SKM-1 treated with dmso at 0.1 percent for 144 hours (cell line): ENCODE measurements at regions not wholly inside any gene's neighbourhood (a gene's known extent, or its start where the extent isn't known, plus 50 kb on each side); places are given as distances from the start of the nearest gene placed in this dataset.

Experiments
- DNase-seq: peaks from one replicate; lab custom pipeline; 2025; ENCODE audit not compliant: unreplicated experiment; lab: John Stamatoyannopoulos, UW

DNA sequence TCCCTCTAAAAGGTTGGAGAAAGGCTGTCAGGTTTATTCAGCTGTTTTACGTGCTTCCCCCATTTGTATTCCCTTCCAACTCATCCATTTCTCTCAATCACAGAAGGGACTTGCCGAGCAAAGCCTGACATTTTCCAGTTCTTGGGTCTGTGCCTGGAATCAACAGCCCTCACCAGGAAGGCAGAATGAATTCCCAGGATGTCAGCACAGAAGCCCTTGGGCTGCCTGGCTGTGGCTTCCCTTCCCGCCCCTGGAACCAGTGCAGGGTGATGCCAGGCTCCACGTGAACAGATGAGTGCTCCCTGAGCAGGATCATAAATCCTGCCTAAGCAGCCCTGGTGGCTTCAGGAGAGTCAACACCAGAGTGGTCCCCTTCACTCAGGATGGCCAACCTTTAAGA, 86.1 kb upstream of the CD83 start:
- DNase-seq, result no peak

DNA sequence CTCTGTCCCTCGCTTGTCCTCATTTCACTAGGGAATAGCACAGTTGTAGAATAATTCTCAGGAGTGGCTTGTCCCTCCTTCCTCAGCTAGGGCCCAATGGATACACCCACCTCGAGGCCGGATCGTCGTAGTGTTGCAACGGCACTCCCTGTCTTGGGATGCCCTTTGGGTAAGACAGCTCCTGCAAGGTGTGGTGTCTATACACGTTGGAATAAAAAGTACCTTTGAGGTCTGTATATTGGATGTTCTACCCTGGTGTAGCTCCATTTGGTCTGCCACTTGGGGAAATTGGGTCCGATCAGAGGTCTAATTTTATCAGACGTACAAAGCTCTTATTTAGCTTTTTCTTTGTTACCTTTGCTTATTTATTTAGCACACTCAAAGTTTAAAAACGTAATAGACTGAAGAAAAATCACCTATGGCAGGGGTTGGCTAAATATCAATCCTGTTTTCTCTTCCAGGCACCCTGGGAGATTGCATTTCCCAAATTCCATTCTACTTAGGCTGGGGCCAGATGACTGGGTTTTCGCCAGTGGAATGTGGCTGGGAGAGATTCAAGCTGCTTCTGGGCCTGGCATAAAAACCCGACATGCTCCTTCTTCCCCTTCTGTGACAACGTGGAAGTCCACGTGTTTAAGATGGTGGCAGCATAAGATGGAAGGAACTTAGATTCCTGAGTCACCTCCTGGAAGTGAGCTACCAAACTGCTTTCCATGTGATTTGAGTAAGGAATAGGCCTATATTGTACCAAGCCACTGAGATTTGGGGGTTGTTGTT, 82.3 kb upstream of the CD83 start:
- no peak for DNase-seq

DNA sequence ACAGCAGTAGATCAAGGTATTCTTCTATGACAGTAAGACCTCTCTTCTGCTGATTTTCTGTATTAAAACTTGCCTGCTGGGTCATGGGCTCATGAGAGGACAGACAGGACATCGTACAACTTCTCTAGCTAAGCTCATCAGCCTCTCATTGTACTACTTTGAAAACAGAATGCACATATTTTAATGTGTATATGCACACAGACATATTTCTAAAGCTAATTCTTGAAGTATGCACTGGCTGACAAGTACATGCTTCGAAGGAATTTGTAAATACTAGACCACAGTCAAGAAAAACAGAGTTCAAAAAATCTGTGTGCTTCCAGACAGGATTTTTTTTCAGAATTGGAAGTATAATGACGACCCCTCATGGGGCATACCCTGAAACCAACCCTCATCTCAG, 81.7 kb upstream of the CD83 start:
- no peak for DNase-seq

DNA sequence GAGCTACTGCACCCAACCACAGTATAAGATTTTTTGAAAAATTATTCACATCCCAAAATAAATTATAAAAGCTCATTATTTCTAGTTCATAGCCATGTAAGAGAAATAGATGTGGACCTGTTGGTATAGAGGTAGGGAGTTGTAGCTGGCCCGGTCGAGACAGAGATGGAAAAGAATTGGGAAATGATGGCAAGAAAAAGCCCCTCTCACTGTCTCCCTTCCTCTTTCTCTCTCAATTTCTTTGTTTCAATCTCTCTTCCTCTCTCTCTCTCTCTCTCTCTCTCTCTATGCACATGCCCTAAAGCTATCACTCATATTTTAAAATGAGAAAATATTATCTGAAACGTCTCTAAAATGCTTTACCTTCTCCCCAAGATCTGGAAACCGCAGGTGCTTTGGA, 80.7 kb upstream of the CD83 start:
- DNase-seq, result no peak

DNA sequence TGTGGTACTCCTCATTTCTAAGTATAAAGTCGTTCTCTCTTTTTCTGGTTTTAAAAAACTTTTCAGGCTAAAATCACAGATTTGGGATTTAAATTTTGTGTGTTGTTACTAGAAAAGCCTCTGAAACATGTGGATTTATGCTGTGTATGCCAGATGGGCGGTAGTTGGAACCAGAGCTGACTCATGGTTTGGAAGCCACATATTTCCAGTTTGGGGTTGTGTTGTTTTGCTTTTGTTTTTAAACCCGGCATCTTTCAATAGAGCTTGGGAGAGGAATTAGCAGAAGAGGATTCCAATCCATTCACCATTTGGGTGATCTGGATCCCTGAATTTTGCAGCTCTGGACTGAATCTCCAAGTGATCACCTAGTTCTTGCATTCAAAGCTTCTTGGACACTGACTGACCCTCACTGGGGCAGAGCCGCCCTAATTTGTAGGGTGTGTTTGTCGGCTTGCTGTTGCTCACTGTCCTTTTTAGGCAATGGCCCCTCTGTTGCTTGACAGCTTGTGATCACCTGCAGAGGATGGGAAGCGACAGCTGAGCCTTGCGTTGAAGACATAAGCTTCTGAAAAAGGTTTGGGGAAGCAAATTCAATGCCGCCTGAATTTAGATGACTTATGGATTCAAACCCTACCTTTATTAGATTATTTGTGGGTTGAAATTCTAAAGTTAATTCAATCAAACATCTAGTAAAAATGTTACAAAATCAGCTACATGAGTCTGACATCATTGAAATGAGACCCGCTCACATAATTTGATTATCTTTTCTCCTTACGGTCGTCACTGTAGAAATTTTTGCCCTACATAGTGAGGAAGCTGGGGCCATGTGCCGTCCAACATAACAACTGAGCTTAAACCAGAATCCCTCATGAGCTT, 79.9 kb upstream of the CD83 start:
- DNase-seq, result no peak

DNA sequence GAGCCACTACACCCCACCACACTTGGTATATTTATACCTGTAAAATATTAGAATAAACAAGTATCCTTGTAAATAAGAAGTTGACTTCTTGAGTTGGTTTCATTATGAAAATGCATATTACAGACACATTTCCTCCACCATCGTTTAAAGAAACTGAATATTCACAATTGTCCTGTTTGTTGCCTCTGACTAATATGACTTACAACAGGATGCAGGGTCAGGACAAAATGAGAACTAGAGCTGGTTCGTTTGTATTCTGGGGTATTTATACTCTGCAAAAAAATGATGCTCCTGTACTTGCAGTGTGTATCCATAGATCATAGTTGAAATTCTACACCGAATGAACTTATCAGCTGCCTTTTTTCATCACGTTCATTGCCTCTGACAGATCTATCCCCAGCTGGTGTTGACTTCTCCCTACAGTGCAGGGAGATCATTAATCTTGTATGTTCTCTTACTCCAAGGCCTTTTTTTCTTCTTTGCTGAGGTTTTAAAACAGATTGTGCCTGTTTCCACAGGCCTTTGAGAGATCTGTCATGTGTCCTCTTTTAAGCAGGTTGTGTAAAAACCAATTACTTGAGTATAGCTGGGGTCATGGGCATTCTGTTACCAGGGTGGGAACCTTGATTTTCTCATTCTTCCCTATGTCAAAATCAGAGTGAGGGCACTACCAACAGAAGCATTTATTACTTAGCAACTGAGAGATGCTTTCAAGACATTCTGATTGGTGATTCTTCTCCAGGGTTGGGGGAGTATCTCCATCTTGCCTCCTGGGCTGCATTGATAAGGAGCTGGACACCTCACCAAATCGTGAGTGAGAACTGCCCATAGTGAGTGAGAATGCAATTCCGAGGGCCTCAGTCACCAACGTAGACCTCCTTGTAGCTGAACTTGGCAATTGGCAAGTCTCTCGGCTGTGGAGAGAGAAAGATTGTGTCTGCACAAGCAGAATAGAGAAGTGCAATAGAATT, 78.8 kb upstream of the CD83 start:
- DNase-seq, result no peak

DNA sequence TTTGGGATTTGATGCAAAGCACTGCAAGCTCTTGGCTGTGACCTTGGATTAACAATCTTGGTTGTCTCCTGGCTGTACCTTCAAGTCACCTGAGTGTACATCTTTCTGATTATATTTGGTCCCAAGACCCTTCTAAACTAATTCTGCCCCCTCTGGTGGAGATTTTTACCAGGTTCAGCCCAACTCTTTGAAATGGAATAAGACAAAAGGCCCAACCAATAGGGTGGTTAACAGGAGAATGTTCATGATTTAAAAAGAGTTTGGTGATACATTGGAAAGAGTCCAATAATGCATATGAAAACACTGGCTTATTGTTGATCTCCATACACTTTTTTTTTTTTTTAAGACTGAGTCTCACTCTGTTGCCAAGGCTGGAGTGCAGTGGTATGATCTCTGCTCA, 77.5 kb upstream of the CD83 start:
- DNase-seq, result no peak

DNA sequence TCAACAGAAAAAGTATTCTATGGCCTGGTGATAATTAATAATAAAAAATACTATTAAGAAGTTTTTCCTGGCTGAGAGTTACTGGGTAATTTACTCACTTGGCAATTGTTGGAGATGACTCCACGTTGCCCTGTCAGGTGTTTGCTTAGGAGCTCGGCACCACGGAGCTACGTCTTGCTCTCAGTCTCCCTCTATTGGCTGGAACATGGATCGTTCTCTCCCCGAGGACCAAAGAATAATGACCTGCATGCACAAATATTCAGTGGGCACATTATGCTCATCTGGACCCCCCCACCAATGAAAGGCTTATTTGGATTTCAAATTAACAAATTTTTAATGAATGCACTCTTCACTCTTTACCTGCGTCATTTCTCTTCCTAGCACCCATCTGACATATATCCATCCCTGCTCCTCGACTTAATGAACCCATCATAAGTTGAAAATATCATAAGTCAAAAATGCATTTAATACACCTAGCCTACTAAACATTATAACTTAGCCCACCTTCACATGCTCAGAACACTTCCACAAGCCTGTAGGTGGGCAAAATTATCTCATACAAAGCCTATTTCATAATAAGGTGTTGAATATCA, 71.0 kb upstream of the CD83 start:
- DNase-seq, result peak; percentile 52

DNA sequence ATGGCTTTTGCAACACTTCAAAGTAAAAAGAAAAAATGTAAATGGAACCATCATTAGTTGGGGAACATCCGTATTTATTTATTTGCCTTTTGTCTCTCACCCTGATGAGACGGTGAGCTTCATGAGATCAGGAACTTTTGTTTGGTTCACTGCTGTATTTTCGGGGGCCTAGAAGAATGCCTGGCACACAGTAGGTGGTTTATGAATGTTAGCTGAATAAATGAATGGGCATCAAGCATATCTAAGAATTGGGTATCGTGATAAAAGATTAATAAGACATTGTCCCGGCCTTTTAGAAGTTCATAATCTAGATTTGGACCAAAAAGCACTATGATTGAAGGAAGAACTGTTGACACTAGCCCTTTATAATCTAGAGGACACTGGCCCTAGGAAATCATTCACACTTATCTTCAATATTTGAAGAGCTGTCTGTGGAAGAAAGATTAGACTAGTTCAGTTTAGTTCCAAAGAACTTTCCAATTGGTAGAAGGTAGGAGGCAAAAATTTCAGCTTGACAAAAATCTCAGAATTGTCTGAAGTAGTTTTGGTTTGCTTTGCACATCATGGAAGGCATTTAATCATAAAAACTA, 70.3 kb upstream of the CD83 start:
- DNase-seq, result no peak

DNA sequence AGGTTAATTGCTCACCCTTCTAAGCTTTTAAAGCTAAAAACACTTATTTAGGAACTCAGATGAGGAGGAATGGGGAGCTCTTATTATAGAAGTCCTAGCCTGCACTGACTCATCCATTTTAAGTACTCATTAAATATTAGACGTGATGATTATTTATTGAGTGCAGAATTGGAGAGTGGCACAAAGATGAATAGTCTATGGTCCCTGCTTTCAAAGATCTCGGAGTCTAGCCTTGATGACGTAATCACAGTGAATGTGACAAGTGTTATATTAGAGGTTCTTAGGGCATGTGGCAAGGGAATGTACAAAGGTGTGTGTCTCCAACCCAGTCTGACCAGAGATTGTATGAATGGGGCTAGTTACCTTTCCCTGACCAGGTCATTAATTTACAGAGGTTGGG, 68.7 kb upstream of the CD83 start:
- DNase-seq, result no peak

DNA sequence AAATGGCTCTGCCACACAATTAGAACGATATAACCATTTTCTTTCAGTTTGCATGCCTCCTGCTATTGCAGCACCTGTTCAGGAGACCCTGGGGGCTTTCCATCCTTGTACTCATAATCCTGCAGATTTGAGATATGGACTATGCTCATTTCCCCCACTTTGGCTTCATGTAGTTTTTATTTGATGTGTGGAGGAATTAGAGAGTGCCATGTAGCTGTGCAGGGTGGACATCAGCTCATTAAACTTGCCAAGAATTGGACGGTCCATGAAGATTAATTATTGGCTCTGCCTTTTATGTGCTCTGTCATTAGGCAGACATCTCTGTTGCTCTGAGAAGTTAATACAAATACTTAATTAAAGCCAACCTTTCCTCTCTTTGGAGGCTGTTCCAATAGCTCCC, 66.2 kb upstream of the CD83 start:
- no peak for DNase-seq

DNA sequence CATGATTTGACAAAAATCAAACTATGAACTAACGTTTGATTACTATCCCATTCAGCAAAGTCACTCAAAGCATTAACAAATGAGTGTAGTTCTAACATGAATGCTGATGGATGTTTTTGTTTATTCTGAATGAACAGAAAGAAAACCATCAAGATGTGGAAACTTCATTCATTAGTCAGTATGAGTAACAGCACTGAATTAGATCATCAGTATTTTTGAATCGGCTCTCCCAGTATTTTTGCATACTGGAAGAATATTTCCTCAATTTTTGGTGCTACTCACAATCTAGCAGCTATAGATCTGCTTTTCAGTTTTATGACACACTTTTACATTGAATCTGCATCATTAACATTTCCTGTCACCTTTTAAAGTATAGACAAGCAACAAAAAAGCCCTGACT, 63.8 kb upstream of the CD83 start:
- DNase-seq, result no peak

DNA sequence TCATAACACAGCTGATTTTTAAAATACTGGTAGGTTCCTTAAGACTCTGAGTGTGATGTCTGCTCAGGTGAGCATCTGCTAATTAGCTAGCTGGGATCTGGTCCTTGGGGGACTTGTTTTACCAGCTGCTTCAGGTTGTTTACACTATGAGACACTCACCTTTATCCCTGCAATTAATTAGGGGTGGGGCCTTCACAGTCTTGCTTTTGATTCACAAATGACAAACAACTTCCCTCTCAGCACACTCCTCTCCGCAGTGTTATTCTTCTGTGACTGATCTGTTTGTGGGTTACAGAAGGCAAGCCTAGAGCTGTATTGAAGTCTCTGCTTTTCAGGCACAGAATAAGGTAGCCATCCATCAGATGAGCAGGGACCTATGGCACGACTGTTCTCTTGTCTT, 62.0 kb upstream of the CD83 start:
- no peak for DNase-seq

DNA sequence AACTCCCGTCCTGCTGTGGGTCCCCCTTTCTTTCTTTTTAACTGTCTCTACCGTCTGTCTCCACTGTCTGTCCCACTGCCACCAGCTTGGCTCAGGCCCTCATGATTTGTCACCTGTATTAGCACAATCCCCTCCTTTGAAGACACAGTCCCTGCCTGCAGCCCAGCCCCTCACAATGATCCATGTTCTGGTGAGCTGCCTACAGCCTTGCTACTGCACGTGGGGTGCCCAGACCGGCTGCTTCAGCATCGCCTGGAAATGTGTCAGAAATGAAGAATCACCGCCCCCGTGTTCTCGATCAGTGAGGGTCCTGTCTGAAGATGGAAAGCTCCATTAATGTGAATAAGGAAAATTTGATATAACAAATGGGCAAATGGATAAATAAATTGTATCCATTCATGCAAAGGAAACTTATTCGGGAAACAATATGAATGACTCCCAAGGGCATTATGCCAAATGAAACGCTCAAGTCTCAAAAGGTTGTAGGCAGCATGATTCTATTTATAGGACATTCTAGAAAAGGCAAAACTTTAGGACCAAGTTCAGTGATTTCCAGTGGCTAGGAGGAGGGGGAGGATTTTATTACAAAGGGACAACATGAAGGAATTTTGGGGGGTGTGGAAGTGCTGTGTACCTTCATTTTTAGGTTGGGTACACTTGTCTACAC, 59.4 kb upstream of the CD83 start:
- no peak for DNase-seq

DNA sequence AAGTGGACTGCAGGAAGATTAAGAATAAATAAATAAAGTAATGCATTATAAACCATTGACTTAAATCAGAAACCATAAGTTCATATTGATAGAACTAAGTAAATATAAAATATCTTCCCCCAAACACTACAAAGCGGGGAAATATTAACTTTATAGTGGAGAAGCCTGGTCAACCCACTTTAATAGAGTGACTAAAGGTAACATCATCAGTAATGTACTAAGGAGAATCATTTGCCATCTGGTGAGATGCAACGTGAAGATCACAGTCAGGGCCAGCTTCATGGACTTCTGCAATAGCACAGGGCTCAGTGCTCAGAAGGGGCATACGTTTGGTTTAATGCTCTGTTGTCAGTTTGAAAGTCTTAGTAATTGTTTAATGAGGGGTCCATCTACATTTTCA, 58.8 kb upstream of the CD83 start:
- no peak for DNase-seq

DNA sequence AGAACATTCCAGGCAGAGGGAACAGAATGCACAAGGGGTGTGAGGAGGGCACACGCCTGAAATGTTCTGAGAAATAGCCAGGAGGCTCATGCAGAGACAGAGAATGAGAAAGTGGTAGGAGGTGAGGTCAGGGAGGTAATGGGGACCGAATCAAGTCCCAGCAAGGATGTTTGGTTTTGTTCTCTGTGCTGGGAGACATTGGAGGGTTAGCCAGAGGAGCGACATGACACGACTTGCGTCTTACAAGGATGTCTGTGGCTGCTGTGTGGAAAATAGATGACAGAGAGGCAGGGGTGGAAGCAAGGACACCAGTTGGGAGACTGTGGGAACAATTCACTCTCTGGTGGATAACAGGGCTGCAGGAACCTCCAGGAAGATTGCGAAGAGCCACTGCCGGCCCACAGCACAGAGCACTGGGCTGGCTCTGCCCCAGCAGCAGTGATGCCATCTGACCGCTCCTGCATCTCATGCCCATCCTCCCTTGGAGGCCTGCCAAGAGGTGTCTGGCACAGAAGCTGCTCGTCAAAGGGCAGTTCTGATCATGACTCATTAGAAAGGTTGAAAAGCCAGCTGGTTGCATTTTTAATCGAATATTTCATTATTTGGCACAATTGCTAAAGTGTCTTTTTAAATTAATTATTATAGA, 57.7 kb upstream of the CD83 start:
- no peak for DNase-seq

DNA sequence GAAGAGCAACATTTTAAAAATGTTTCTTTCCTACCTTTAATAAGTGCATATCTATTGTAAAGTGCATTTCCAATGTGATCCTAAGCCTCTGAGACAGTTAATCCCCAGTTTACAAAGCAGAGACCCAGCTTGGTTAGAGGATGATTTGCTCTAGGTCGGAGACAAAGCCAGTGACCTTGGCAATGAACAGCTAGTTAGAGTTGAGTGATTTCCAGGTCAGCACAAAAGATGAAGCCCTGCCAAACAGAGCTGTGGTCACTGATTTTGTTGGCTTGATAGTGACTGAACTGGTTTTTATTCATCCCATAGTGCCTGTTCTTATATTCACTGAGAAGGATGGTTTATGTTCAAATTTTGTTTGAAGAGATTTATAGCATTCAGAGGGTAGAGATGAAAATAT, 56.6 kb upstream of the CD83 start:
- DNase-seq, result no peak

DNA sequence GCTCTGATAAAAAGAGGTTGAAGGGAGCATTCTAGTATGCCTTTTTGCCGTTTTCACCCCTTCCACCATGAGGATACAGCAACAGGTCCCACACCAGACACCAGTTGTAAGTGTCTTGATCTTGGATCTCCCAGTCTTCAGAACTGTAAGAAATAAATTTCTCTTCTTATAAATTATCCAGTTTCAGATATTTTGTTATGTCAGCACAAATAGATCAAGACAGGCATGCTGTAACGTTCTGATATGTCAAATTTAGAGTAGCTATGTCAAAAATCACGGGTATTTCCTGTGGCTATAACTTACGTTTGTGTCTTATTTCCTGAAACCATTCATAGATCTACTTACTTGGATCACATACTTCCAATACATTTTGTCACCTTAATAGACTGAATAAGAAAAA, 55.9 kb upstream of the CD83 start:
- DNase-seq, result no peak

DNA sequence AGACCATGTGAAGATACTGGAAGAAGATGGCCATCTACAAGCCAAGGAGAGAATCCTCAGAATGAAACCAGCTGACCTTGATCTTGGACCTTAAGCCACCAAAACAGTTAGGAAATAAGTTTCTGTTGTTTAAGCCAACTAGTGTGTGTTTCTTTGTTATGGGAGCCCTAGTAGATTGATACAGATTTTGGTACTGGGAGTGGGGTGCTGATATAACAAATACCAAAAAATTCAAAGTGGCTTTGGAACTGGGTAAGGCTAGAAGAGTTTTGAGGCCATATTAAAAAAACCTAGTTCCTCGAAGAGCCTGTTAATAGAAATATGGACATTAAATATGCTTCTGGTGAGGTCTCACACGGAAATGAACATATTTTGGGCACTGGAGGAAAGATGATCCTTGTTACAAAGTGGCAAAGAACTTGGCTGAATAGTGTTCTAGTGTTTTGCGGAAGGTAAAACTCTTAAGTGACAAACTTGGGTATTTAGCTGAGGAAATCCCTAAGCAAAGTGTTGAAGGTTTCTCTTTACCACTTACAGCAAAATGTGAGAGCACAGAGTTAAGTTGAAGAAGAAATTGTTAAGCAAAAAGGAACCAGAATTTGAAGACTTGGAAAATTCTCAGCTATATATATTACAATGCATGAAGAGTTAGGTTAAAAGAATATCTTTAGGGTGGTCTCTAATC, 55.1 kb upstream of the CD83 start:
- no peak for DNase-seq
